ENCODE measurements at regions not wholly inside any gene's neighbourhood (a gene's known extent, or its start where the extent isn't known, plus 50 kb on each side); places are given as distances from the start of the nearest gene placed in this dataset.

DNA sequence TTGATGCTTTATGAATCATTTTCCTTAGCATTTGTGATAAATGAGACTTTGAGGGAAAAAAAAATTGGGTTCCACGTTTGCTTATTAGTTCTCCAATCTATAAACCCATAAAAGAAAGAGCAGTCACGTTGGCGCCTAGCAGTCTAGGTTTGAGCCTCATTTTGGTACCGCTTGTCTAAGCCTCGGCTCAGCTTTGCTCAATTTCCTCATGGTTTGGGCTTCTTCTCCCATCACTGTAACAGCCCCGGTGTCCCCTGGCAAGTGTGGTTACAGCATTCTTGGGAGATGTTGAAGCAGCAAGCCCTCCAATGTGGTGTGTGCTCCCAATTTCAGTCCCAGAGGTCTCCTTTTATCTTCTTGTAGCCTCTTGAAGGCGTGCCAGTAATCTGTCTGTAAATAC, 578.4 kb downstream of the CDK5RAP2 start:
- no peak for TF ChIP-seq POLR2AphosphoS5 (IDR thresholded peaks at IDR 0.05)
- no peak for TF ChIP-seq POLR2A (IDR thresholded peaks at IDR 0.05)
- TF ChIP-seq, protein P1, sequence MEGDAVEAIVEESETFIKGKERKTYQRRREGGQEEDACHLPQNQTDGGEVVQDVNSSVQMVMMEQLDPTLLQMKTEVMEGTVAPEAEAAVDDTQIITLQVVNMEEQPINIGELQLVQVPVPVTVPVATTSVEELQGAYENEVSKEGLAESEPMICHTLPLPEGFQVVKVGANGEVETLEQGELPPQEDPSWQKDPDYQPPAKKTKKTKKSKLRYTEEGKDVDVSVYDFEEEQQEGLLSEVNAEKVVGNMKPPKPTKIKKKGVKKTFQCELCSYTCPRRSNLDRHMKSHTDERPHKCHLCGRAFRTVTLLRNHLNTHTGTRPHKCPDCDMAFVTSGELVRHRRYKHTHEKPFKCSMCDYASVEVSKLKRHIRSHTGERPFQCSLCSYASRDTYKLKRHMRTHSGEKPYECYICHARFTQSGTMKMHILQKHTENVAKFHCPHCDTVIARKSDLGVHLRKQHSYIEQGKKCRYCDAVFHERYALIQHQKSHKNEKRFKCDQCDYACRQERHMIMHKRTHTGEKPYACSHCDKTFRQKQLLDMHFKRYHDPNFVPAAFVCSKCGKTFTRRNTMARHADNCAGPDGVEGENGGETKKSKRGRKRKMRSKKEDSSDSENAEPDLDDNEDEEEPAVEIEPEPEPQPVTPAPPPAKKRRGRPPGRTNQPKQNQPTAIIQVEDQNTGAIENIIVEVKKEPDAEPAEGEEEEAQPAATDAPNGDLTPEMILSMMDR (IDR thresholded peaks at IDR 0.05 in 8 of 11, conservative IDR thresholded peaks at IDR 0.05 in 3 of 11): no peak

Data from spleen (tissue), 7 donors.